NCI-H1092 treated with DMSO at 0.1 percent for 48 hours (cell line): ENCODE measurements at regions not wholly inside any gene's neighbourhood (a gene's known extent, or its start where the extent isn't known, plus 50 kb on each side); places are given as distances from the start of the nearest gene placed in this dataset.

Source experiments
- DNase-seq: peaks from one replicate; lab custom pipeline; 2025; lab: John Stamatoyannopoulos, UW

DNA sequence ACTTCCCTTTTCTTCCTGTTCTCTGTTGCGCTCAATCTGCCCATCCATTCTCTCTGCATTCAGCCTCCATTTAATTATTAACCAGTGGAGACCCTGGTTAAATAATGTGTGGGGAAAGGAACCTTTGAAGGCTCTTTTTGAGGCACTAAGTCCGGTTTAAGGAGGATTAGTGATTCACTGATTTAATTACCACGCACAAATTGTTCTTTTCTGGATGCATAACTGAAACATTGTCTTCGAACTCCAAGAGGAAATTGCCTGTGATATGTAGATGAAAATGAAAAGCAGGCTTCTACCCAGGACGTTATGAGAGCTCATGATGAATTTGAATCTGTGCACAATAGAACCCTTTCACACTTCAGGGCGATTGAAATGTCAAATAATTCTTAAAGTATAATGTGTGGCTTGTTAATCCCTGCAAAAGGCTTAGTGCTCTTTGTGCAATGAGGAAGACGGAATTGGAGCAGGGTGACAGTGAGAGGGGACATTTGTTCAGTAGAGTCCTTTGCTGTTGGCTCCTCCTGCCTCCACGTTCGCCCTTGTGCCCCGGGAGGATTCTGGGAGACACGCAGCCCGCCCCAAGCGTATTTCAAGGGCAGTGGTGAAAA lies 51.1 kb upstream of the ZNF236 start:
- DNase-seq: no peak

DNA sequence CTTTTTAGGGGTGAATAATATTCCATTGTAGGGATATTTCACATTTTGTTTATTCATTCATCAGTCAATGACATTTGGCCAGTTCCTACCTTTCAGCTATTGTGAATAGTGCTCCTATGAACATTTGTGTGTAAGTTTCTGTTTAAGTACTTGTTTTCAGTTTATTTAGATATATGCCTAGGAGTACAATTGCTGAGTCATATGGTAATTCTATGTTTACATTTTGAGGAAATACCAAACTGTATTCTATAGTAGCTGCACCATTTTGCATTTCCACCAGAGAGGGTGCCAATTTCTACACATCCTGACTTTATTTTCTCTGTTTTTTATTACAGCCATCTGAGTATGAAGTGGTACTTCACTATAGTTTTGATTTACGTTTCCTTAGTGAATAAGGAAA lies 54.4 kb upstream of the ZNF236 start:
- no peak for DNase-seq

DNA sequence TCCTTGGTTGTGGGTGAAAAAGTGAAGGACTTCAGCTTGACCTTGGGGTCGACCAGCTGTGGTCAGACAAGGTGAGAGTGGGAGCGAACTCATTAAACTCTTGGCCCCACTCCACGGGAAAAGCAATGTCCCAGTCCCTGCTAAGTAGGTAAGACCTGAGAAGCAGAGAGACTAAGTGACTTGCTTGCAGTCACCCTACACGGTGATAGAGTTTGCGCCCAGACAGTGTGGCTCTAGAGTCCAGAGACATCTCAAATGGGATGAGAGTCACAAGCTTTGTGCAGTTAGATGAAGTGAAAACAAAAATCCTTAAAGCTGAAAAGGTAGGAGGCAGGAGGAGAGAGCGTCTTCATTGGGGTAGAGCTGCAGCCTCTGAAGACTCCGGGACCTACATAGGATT lies 55.9 kb upstream of the ZNF236 start:
- no peak for DNase-seq

DNA sequence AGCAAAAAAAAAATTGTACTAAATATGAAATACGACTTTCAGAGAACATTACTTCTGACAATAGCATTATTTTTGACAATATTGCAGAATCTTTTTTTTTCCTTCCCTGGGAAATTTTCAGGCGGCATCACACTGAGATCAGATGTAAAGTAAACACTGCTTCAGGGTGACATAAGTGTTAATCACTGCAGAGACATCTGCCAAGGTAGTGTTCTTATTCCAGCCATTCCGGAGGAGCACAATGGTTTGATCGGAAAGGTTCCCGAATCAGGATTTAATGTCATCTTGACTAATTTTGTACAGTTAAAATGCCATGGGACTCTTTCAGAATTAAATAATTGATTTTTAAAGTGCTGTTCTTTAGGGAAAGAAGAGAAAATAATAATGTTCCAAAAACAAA lies 56.7 kb upstream of the ZNF236 start:
- DNase-seq: peak; percentile 62

DNA sequence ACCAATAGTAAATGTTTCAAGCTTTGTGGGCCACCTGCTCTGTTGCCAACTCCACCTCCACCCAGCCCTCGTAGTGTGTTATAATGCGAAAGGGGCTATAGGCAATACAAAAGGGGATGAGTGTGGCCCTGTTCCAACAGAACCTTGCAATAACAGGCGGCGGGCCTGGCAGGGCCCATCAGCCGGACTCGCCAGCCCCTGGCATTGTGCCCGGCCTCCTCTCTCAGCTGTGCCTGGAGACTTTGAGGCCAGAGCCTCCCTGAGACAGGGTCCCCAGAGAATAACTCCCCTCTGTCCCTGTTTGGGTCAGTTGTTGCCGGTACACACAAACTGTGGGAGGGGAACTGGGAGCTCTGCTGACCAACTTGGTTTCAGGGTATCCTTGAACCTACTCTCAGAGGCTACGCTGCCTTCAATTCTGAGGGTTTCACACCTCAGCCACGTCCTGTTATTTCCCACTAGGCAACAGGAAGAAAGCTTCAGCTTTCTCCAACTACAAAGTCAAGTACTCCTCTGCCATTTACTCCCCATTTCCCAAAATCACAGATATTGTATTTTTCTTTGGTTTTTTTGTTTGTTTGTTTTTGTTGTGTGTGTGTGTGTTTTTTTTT lies 58.0 kb upstream of the ZNF236 start:
- DNase-seq: peak; percentile 95

DNA sequence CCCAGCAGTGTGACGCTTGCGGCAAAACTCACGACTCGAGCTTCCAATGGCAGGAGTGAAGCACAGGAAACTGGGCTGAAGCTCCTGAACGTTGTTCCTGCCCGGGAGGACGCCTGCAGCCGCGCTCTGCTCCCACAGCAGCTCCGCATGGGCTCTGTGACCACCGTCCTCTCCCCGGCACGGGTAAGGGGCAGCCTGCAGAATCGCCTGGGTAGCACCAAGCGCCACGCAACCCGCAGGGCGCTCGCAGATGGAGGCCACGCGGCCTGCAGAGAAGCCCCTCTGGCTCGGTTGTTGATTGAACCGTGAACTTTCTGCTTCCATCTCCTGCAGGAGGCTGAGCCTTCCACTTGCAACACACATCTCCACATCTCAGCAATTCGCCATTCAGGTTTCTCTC lies 63.3 kb upstream of the ZNF236 start:
- no peak for DNase-seq

DNA sequence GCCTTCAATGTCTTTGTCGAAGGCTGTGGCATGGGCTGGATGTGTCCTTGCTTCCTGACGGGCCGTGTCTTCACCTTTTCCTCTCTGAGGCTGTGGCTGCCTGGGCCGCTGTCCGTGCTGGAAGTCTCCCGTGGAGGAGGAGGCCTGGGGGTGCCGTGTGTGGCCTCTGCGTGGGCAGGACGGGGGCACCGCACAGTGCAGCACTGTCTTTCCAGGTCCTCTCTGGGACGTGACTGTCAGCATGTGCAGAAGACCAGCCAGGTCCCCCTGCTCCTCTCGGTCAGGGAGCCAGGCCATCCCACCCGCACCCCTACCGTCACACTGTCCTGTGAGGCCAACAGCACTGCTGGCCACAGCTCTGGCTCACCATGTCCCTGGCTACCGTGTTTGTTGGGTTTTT lies 64.4 kb upstream of the ZNF236 start:
- DNase-seq: no peak

DNA sequence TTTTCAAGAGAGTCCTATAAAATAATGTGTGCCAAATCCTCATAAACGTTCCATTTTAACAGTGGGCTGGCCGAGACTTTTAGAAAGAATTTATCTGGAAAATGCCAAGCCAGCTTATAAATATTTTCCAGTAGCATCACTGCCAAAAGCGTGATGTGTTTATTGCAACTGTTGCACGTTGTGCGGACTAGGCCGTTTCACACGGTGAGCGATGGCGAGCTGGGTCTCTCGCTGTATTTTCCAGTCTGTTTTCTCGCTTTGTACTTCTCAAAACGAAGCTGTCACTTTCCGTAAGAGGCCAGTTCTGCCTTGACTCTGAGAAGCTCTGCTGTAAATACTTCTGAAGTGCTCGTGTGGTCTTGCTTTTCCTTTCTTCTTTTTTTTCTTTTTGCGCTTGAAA lies 65.0 kb upstream of the ZNF236 start:
- no peak for DNase-seq

DNA sequence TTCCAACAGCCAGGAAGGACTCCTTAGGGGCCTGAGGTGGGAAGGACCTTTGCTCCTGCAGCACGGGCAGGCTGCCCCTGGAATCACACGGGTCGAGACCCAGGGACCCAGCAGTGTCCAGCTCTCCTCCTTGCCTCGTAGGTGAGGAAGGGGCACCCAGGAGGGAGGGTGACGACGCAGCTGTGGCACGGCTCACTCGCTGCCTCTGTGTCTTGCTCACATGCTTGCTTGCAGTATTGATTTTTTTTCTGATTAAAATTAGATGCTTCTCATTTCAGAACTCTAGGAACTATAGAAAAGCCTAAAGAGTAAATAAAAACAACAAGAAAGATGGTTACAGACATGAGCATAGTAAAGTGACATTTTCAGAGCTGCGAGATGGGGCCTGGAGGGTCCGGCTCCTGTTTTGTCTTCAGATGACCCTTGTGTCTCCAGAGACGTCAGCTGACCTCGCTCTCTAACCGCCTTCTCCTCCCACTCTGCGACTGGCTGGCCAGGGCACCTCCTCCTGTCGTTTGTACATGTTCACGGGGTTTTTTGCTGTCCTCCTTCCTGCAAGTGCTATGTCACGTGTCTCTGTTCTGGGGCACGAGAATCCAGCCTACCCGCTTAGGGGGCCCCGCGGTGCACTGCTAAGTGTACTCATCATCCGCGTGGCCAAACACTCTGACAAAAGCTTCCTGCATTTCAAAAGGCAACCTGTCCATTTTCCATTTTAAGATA lies 65.7 kb upstream of the ZNF236 start:
- no peak for DNase-seq

DNA sequence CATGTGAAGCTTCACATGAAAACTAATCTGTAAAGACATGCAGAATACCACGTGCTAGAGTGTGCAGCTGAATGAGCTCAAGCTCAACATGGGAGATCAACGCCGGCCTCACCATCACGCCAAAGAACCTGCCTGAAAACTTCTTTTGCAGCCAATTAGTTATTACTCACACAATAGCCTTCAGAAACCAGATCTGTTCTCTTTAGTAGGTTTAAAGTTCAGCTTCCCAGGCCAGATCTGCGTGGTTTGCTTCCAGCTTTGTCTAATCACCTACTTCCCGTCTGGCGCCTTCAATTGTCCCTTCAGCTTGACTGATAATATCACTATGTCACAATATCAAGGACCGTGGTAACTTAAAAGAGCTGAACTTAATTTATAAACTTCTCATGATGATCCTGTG lies 68.0 kb upstream of the ZNF236 start:
- no peak for DNase-seq

DNA sequence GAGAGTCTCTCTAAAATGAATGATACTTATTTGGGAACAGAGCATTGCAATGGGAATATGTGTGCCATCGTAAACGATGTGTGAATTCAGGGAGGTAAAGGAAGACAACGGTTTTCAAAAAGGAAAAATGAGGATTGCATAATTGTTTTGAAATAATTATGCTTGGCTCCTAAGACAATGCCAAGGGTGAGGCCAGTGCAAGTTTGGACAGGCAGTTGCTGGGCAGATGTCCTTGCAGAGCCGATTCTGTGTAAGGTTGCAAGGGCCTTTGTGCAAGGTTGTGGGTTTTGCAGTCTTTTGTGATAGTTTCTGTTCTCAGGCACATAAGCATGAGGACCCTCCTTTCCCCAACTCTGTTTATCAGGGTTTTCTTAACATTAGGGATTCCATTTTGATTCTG lies 70.0 kb upstream of the ZNF236 start:
- no peak for DNase-seq

DNA sequence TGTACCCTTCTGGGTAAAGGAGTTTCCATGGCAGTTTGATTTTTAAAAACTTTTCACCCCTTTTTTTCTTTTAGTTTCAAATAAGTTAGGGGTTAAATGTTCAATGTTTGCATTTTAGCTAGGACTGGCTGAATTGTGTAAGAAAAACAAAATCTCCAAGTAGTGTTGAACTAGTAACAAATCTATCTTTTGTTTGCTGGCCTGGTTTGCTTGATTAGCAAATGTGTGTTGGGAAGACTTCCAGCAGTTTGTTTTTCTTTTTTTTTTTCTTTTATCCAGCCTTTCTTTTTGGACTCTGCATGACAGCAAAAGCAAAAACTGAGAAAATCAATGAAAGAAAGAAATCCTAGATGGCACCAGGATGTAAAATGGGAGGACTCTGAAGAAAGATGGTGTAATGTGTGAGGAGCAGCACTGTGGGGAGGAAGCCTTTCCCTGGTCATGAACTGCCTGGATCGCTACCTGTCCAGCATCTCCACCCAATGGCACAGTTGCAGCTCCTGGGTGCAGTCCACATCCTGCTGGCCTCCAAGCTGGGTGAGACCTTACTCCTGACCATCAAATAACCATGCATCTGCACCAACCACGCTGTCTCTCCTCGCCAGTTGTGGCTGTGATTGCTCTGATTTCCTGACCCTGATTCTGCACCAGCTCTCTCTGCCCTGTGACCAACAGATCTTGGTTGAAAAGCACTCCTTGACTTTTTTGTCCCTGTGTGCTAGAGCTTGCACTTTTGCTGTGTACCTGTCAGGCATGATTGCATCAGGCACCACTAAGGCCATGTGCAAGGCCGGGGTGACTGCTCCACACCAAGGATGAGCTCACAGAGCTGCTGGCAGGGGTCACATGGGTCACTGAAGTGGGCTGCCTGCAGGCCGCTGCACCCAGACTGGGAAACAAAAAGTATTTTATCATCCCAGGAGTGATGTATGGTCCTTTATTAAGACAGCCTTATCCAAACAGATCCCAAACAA lies 71.2 kb upstream of the ZNF236 start:
- no peak for DNase-seq

DNA sequence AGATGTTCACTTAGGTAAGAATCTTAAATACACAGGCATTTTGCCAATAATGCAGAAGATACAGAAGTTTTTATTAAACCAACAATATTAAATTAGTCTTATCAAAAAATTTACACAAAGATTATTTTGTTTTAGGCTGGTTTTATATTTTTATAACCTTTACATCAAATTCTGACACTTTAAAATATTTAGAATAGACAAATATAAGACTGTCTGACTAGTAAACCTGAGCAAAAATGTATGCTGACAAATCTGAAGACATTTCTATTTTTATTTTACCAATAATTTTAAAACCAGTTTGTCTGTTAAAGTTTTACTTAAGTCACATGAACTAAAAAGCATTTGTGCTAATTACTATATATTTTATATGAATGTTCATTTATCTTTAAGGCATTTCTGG lies 72.1 kb upstream of the ZNF236 start:
- no peak for DNase-seq

DNA sequence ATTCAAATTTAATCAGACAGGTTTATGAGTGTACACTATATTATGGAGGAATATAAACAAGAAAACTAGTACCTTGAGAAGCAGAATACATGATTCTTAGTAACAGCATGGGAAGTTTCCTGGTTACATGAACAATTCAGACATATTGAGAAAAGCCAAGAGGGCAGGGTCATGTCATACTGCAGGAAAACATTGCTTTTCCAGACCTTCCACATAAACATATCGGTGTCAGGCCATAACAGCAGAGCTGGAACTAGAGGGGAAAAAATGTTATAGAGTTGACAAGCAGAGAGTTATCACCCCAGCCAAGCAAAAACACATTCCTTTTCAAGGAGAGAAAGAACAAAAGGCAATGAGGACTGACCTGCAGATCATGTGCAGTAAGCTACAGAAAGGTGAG lies 74.7 kb upstream of the ZNF236 start:
- no peak for DNase-seq

DNA sequence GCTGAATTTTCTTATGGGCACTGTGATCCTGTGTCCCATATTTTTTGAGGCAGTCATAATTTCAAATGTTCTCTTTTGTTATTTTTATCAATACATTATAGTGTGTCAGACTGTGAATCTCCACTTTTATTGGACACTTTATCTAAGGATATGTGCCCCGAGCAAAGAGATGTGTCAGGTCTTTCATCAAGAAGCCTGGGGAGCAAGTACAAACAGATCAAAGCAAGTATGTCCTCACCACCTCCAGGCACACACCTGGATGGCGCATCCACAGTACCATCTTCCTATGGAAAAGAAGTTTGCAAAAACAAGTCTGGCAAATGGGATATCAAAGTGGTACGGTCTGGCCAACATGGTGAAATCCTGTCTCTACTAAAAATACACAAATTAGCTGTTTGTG lies 81.0 kb upstream of the ZNF236 start:
- DNase-seq: no peak

DNA sequence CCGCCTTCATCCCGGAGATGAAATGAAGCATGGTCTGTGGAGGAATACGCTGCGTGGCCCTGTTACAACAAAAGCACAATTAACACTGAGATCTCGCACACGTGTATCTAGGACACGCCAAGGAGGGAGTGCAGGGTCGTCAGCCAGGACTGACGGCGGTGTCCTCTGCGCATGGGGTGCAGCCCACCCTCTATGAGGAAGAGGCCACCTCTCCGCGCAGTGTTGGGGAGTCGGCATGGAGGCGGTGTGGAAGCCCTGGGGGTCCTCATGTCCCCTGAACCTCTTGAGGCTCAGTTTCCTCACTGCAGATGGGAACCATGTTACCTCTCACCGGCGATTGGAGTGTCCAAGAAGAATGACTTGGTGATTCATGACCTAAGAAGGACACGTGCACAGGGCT lies 86.0 kb upstream of the ZNF236 start:
- no peak for DNase-seq

DNA sequence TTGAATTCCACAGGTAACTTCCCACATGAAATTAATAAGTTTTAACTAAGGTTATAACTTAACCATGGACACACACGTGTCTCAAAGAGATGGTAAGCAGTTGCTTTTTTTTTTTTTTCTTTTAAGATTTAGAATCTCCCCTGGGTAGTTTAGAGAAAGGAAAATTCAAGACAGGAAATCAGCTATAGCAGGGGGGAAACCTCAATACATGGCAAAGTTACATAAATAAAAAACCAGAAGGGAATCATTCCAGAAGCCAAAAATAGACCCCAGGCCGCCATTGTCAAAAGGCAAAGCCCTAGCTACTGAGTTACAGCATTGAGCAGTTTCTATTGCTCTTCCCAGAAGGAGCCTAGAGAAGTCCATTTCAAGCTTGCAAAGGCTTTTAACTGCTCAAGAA lies 91.5 kb upstream of the ZNF236 start:
- DNase-seq: no peak

DNA sequence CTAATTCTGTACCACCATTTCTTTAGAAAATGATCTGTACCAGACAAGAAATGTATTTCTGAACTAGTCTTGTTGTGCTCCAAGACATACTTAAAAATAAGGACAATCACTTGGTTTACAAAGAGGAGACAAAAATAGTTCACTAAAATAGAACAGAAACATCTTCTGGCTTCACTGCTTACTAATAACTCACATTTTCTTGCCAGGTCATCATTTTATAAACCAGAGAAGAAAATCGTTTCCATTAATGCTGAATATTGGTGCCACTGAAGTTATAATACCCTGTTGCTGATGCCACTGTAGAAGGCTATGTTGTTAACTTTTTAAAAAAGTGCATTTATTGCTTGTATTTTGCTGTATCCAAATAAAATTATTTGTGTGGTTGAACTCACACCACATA lies 94.8 kb upstream of the ZNF236 start:
- no peak for DNase-seq

DNA sequence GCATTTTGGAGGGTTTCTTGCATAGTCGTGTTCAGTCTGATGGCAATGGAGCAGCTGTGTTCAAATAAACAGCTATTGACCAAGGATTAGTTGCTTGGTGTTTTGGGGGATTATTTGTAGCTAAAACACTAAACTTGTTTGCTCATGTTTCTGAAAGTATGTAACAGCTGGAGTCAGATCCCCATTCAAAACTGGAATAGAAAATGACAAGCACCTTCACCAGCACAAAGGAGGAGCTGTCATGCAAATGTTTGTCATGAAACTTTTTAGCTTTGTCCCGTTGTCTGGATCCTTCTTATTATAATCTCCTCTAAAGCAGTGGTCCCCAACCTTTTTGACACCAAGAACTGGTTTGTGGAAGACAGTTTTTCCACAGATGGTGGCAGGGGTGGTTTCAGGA lies 96.9 kb upstream of the ZNF236 start:
- no peak for DNase-seq

DNA sequence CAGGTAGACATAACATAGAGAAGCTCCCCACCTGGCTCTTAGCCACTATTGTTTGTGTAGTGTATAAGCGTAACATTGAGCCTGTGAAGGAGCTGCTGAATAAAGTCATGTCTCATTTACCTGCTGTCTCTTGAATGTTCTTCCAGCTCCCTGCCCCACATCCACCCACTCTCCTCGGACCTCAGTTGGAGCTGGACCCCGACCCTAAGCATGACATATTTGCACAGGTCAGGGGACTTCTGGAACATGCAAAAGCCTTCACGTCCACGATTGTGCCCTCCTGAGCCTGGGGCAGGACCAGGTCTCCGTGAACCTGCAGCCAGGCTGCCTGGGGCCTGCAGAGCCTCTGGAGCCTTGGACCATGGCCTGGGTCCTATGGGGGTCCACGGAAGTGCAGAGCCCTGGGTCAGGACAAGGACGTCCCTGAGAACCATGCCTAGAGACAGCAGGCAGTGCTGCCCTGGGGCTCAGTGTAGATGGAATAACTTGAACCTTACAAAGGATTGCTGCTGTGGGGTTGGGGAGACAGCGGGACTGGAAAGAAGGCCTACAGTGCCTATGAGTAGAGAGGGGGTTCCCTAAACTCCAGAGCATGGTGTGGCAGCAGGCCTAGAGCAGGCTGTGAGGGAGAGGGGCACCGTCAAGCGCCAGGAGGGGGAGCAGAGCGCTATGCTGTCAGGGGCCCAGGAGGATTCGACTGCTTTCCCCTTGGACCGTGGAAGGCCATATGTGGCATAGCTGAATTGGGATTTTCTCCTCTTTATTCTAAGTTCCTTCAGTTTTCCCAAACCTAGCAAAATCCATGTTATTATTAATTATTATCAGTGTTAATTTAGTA lies 99.9 kb upstream of the ZNF236 start:
- DNase-seq: no peak

DNA sequence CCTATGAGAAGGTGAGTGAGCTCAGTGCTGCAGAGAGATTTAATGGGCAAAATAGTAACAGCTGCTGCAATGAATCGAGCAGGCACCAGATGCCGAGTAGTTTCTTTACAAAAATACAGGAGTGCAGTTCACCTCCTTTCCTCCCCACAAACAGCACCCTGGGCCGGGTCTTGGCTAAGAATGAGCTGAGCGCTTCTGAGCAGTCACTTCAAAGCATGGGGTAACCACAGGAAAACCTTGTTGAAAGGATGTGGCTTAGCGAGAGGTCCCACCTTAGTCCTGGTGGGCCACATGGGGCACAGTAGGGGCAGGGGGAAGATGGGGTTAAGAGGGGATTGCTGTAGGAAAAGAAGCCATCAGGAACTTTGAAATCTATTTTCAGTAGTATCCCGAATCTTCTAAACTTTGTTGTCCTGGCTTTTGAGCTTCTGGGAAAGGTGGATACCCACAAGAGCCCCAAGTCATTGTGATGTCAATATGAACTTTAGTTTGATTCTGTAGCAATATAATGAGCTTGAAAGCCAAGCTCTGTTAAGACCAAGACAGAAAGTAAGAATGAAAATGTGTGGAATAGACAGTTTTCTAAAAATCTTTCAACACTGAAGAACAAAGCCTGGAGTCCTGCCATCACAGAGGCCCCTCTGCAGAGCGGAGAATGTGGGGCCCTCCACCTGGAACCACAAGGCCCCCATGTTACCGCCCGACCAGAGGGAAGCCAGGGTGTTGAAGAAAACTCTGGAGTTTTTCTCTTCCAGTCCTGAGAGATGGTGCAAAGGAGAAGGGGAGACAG lies 101.0 kb upstream of the ZNF236 start:
- no peak for DNase-seq
